Fibroblast of lung (primary cell): ENCODE measurements at regions not wholly inside any gene's neighbourhood (a gene's known extent, or its start where the extent isn't known, plus 50 kb on each side); places are given as distances from the start of the nearest gene placed in this dataset.
"Not testable (repeated sequence)": the region's sequence is repeated elsewhere in the genome, so short reads cannot be mapped to it uniquely, and the experiment has no call there.

Experiments
- DNase-seq, 2 donors: peaks; one replicate each; pipeline versions ENCODE4 v3.0.0 to v3.0.0-alpha.2; 2010; ENCODE audit warnings: low read depth in 2 of 2
- H2AFZ ChIP-seq: 2 replicates; pipeline ENCODE4 v1.5.1; 2012; ENCODE audit warnings: low read length, control low read depth, inconsistent platforms
- H3K27ac ChIP-seq: 2 replicates; pipeline ENCODE4 v1.5.1; 2011; ENCODE audit warnings: low read length, control low read depth; ENCODE audit not compliant: insufficient read depth
- H3K27me3 ChIP-seq: 2 replicates; pipeline ENCODE4 v1.5.1; 2011; ENCODE audit warnings: mild to moderate bottlenecking, low read length; ENCODE audit not compliant: control insufficient read depth, insufficient read depth
- H3K36me3 ChIP-seq: 2 replicates; pipeline ENCODE4 v1.5.1; 2011; ENCODE audit warnings: low read length; ENCODE audit not compliant: control insufficient read depth, insufficient read depth
- H3K4me1 ChIP-seq: 2 replicates; pipeline ENCODE4 v1.5.1; 2011; ENCODE audit warnings: low read length; ENCODE audit not compliant: control insufficient read depth, insufficient read depth; ENCODE audit errors: extremely low read depth
- H3K4me2 ChIP-seq: 2 replicates; pipeline ENCODE4 v1.5.1; 2011; ENCODE audit warnings: low read length, control low read depth; ENCODE audit not compliant: insufficient read depth; ENCODE audit errors: extremely low read depth
- H3K4me3 ChIP-seq, 4 experiments: fragments of 200-600 bp in 1 of 4; sonication (generic) in 1 of 4; replicated peaks in 1 of 4; 2 replicates each; pipeline ENCODE4 v1.5.1; 2011 to 2016; ENCODE audit warnings: low read length in 4 of 4, low read depth in 3 of 4, mild to moderate bottlenecking in 3 of 4, control low read depth in 2 of 4, inconsistent platforms in 1 of 4, mixed read lengths in 1 of 4; ENCODE audit not compliant: insufficient read depth in 1 of 4; ENCODE audit errors: control extremely low read depth in 1 of 4
- H3K79me2 ChIP-seq: 2 replicates; pipeline ENCODE4 v1.5.1; 2012; ENCODE audit warnings: mild to moderate bottlenecking, low read length, inconsistent platforms; ENCODE audit not compliant: control insufficient read depth, insufficient read depth
- H3K9ac ChIP-seq: 2 replicates; pipeline ENCODE4 v1.5.1; 2011; ENCODE audit warnings: mild to moderate bottlenecking, low read length, control low read depth; ENCODE audit not compliant: insufficient read depth
- H3K9me3 ChIP-seq: 2 replicates; pipeline ENCODE4 v1.5.1; 2012; ENCODE audit warnings: low read depth, low read length; ENCODE audit not compliant: control insufficient read depth, insufficient read depth
- H4K20me1 ChIP-seq: 2 replicates; pipeline ENCODE4 v1.5.1; 2011; ENCODE audit warnings: low read length; ENCODE audit not compliant: control insufficient read depth, insufficient read depth; ENCODE audit errors: extremely low read depth
- CTCF ChIP-seq, 2 donors: IDR thresholded peaks in 1 of 2; conservative IDR thresholded peaks in 1 of 2; 1 replicate in 1 of 2; 2 replicates in 1 of 2; pipeline ENCODE4 v1.5.1; 2011 to 2012; ENCODE audit warnings: low read length in 2 of 2, control low read depth in 1 of 2, inconsistent platforms in 1 of 2, low read depth in 1 of 2, mild to moderate bottlenecking in 1 of 2
- EZH2 ChIP-seq: IDR thresholded peaks from 2 replicates; pipeline ENCODE4 v1.5.1; 2012; ENCODE audit warnings: low read length, control low read depth, mild to moderate bottlenecking; ENCODE audit errors: missing control alignments

- H3K9ac ChIP-seq: no peak overlapping the region
- H3K4me2 ChIP-seq: peak overlapping the region; percentile 75
- peak overlapping the region; percentile 66 for H3K27ac ChIP-seq
- peak overlapping the region in 1 of 4 experiments; percentile 5 for H3K4me3 ChIP-seq
- no peaks in the 10 kb centered on the region for H3K27me3 ChIP-seq
- H3K9me3 ChIP-seq: no peaks in the 10 kb centered on the region
- no peaks in the 10 kb centered on the region for H4K20me1 ChIP-seq
- TF ChIP-seq EZH2 (no peak), CTCF (conservative IDR thresholded peaks at IDR 0.05 in 1 of 2, IDR thresholded peaks at IDR 0.05 in 1 of 2; ENCODE audit: low read depth in 1 of 2, low read length in 2 of 2) (no peak)
- peak; percentile 99 to 100 for DNase-seq
- no peak overlapping the region for H2AFZ ChIP-seq
- H3K36me3 ChIP-seq: no peaks in the 10 kb centered on the region
- peaks cover 6% of the 10 kb centered on the region for H3K4me1 ChIP-seq
- H3K79me2 ChIP-seq: no peaks in the 10 kb centered on the region
Measured at GRCh38 chr3:147298511-147298982, 107.8 kb downstream of the ZIC4 start.

GRCh38 chr3:147297761-147298350 lies 108.5 kb downstream of the ZIC4 start:
- peaks cover 6% of the 10 kb centered on the region for H3K4me1 ChIP-seq
- peak; percentile 5 to 26 for DNase-seq
- no peaks in the 10 kb centered on the region for H3K79me2 ChIP-seq
- H3K36me3 ChIP-seq: no peaks in the 10 kb centered on the region
- H3K4me3 ChIP-seq: no peak overlapping the region
- H3K9me3 ChIP-seq: no peaks in the 10 kb centered on the region
- no peaks in the 10 kb centered on the region for H3K27me3 ChIP-seq
- peak overlapping the region; percentile 7 for H2AFZ ChIP-seq
- H4K20me1 ChIP-seq: no peaks in the 10 kb centered on the region
- peak overlapping the region; percentile 20 for H3K9ac ChIP-seq
- TF ChIP-seq EZH2: no peak
- TF ChIP-seq CTCF (conservative IDR thresholded peaks at IDR 0.05 in 1 of 2, IDR thresholded peaks at IDR 0.05 in 1 of 2; ENCODE audit: low read depth in 1 of 2, low read length in 2 of 2): peak in 1 of 2 donors; percentile 8
- H3K4me2 ChIP-seq: peak overlapping the region; percentile 75
- H3K27ac ChIP-seq: peak overlapping the region; percentile 66

- H3K4me1 ChIP-seq, H3K9me3 ChIP-seq, H3K9ac ChIP-seq, H3K36me3 ChIP-seq, H3K4me2 ChIP-seq, H3K27ac ChIP-seq, H3K4me3 ChIP-seq, DNase-seq, H2AFZ ChIP-seq, H4K20me1 ChIP-seq, H3K27me3 ChIP-seq, H3K79me2 ChIP-seq: not testable (repeated sequence)
Measured at GRCh38 chr3:147287370-147287769, 119.0 kb downstream of the ZIC4 start.
